ENCODE measurements at regions not wholly inside any gene's neighbourhood (a gene's known extent, or its start where the extent isn't known, plus 50 kb on each side); places are given as distances from the start of the nearest gene placed in this dataset.

- TF ChIP-seq TCF4 (CRISPR knock-in tag; IDR thresholded peaks at IDR 0.05; ENCODE audit: borderline replicate concordance) (no peak), ESRRG (CRISPR knock-in tag; IDR thresholded peaks at IDR 0.05) (no peak), PPARA (CRISPR knock-in tag; IDR thresholded peaks at IDR 0.05; ENCODE audit: borderline replicate concordance) (no peak), ZFP3 (CRISPR knock-in tag; IDR thresholded peaks at IDR 0.05) (no peak)
- TF ChIP-seq, protein P1, sequence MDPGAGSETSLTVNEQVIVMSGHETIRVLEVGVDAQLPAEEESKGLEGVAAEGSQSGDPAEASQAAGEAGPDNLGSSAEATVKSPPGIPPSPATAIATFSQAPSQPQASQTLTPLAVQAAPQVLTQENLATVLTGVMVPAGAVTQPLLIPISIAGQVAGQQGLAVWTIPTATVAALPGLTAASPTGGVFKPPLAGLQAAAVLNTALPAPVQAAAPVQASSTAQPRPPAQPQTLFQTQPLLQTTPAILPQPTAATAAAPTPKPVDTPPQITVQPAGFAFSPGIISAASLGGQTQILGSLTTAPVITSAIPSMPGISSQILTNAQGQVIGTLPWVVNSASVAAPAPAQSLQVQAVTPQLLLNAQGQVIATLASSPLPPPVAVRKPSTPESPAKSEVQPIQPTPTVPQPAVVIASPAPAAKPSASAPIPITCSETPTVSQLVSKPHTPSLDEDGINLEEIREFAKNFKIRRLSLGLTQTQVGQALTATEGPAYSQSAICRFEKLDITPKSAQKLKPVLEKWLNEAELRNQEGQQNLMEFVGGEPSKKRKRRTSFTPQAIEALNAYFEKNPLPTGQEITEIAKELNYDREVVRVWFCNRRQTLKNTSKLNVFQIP (CRISPR knock-in tag; IDR thresholded peaks at IDR 0.05; ENCODE audit: borderline replicate concordance, low read depth) = no peak
- TF ChIP-seq, protein P2, sequence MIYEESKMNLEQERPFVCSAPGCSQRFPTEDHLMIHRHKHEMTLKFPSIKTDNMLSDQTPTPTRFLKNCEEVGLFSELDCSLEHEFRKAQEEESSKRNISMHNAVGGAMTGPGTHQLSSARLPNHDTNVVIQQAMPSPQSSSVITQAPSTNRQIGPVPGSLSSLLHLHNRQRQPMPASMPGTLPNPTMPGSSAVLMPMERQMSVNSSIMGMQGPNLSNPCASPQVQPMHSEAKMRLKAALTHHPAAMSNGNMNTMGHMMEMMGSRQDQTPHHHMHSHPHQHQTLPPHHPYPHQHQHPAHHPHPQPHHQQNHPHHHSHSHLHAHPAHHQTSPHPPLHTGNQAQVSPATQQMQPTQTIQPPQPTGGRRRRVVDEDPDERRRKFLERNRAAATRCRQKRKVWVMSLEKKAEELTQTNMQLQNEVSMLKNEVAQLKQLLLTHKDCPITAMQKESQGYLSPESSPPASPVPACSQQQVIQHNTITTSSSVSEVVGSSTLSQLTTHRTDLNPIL (CRISPR knock-in tag; IDR thresholded peaks at IDR 0.05; ENCODE audit: low read depth) = no peak
- TF ChIP-seq, protein P3, sequence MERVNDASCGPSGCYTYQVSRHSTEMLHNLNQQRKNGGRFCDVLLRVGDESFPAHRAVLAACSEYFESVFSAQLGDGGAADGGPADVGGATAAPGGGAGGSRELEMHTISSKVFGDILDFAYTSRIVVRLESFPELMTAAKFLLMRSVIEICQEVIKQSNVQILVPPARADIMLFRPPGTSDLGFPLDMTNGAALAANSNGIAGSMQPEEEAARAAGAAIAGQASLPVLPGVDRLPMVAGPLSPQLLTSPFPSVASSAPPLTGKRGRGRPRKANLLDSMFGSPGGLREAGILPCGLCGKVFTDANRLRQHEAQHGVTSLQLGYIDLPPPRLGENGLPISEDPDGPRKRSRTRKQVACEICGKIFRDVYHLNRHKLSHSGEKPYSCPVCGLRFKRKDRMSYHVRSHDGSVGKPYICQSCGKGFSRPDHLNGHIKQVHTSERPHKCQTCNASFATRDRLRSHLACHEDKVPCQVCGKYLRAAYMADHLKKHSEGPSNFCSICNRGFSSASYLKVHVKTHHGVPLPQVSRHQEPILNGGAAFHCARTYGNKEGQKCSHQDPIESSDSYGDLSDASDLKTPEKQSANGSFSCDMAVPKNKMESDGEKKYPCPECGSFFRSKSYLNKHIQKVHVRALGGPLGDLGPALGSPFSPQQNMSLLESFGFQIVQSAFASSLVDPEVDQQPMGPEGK (CRISPR knock-in tag; IDR thresholded peaks at IDR 0.05; ENCODE audit: borderline replicate concordance) = no peak
These were observed 84.8 kb upstream of the NEURL1B start for GRCh38 chr5:172556262-172556661.

Measured in SK-N-SH treated with all-trans-retinoic acid at 6 μM for 48 hours (cell line).